DND-41 (cell line): ENCODE measurements at regions not wholly inside any gene's neighbourhood (a gene's known extent, or its start where the extent isn't known, plus 50 kb on each side); places are given as distances from the start of the nearest gene placed in this dataset.

Source experiments
- ATAC-seq: fragments of 200-7000 bp; cut with Tn5 transposase; 3 replicates; pipeline ENCODE4 v1.9.1; 2021; ENCODE audit warnings: low read depth; ENCODE audit not compliant: insufficient read depth
- DNase-seq: peaks from one replicate; pipeline ENCODE4 v3.0.0-alpha.2; 2020
- H2AFZ ChIP-seq: 2 replicates; pipeline ENCODE4 v1.6.0; 2012; ENCODE audit warnings: low read depth, low read length
- H3K27ac ChIP-seq: 2 replicates; pipeline ENCODE4 v1.5.1; 2012; ENCODE audit warnings: low read length, inconsistent platforms
- H3K27me3 ChIP-seq: fragments of 200-600 bp; sonication (generic); 2 replicates; pipeline ENCODE4 v1.6.0; 2012; ENCODE audit warnings: low read length, mild to moderate bottlenecking, inconsistent platforms; ENCODE audit not compliant: insufficient read depth, poor library complexity
- H3K36me3 ChIP-seq: 2 replicates; pipeline ENCODE4 v1.5.1; 2012; ENCODE audit warnings: low read length, inconsistent platforms; ENCODE audit not compliant: insufficient read depth
- H3K4me1 ChIP-seq: 2 replicates; pipeline ENCODE4 v1.5.1; 2012; ENCODE audit warnings: mild to moderate bottlenecking, low read length; ENCODE audit not compliant: insufficient read depth
- H3K4me2 ChIP-seq: 2 replicates; pipeline ENCODE4 v1.6.0; 2012; ENCODE audit warnings: mild to moderate bottlenecking, moderate library complexity, low read length, inconsistent platforms; ENCODE audit not compliant: insufficient read depth
- H3K4me3 ChIP-seq, 2 experiments: fragments of 200-600 bp in 1 of 2; shearing (Covaris generic) in 1 of 2; 2 replicates each; pipeline ENCODE4 v1.5.1; 2012 to 2016; ENCODE audit warnings: inconsistent platforms in 2 of 2, low read length in 2 of 2, mild to moderate bottlenecking in 2 of 2, low read depth in 1 of 2, moderate library complexity in 1 of 2
- H3K79me2 ChIP-seq: 2 replicates; pipeline ENCODE4 v1.6.0; 2012; ENCODE audit warnings: low read length, inconsistent platforms; ENCODE audit not compliant: insufficient read depth
- H3K9ac ChIP-seq: 2 replicates; pipeline ENCODE4 v1.6.0; 2012; ENCODE audit warnings: low read depth, mild to moderate bottlenecking, inconsistent platforms, low read length, moderate library complexity
- H3K9me3 ChIP-seq: 2 replicates; pipeline ENCODE4 v1.5.1; 2012; ENCODE audit warnings: low read length, moderate library complexity, mild to moderate bottlenecking, inconsistent platforms; ENCODE audit not compliant: insufficient read depth, severe bottlenecking
- H4K20me1 ChIP-seq: 2 replicates; pipeline ENCODE4 v1.6.0; 2012; ENCODE audit warnings: low read length; ENCODE audit not compliant: insufficient read depth
- CTCF ChIP-seq: IDR thresholded peaks from 2 replicates; pipeline ENCODE4 v1.5.1; 2012; ENCODE audit warnings: borderline replicate concordance, low read length, moderate library complexity, mild to moderate bottlenecking; ENCODE audit not compliant: poor library complexity, severe bottlenecking; ENCODE audit errors: extremely low read depth
- EZH2 ChIP-seq: IDR thresholded peaks from 3 replicates; pipeline ENCODE4 v1.6.1; 2012; ENCODE audit warnings: borderline replicate concordance, low read depth, mild to moderate bottlenecking, moderate library complexity, low read length, inconsistent platforms; ENCODE audit not compliant: severe bottlenecking

- peaks cover 19% of the 10 kb centered on the region for H3K27me3 ChIP-seq
- H3K79me2 ChIP-seq: no peaks in the 10 kb centered on the region
- no peak overlapping the region for H3K4me2 ChIP-seq
- no peaks in the 10 kb centered on the region for H4K20me1 ChIP-seq
- H3K4me1 ChIP-seq: no peaks in the 10 kb centered on the region
- no peak overlapping the region for H3K9ac ChIP-seq
- no peak overlapping the region for H3K4me3 ChIP-seq
- H3K36me3 ChIP-seq: no peaks in the 10 kb centered on the region
- no peaks in the 10 kb centered on the region for H3K9me3 ChIP-seq
- H2AFZ ChIP-seq: no peak overlapping the region
- H3K27ac ChIP-seq: no peak overlapping the region
- ATAC-seq (no peak), DNase-seq (no peak)
- TF ChIP-seq EZH2 (no peak), CTCF (no peak)
Measured at GRCh38 chr16:73190256-73190655, 142.3 kb upstream of the ZFHX3 start.

GRCh38 chr16:73189136-73189535 is 141.2 kb upstream of the ZFHX3 start:
- no peaks in the 10 kb centered on the region for H3K4me1 ChIP-seq
- H2AFZ ChIP-seq: no peak overlapping the region
- no peak overlapping the region for H3K4me3 ChIP-seq
- DNase-seq (no peak), ATAC-seq (no peak)
- no peaks in the 10 kb centered on the region for H3K9me3 ChIP-seq
- peaks cover 20% of the 10 kb centered on the region for H3K27me3 ChIP-seq
- H3K9ac ChIP-seq: no peak overlapping the region
- H3K36me3 ChIP-seq: no peaks in the 10 kb centered on the region
- no peak overlapping the region for H3K4me2 ChIP-seq
- no peak for TF ChIP-seq CTCF
- no peak for TF ChIP-seq EZH2
- no peak overlapping the region for H3K27ac ChIP-seq
- no peaks in the 10 kb centered on the region for H4K20me1 ChIP-seq
- H3K79me2 ChIP-seq: no peaks in the 10 kb centered on the region

GRCh38 chr16:73186752-73187601 is 139.0 kb upstream of the ZFHX3 start:
- DNase-seq (no peak), ATAC-seq (no peak)
- Histone ChIP-seq H3K79me2 (no peaks in the 10 kb centered on the region), H3K27me3 (peaks cover 14% of the 10 kb centered on the region), H3K4me3 (no peak overlapping the region), H4K20me1 (no peaks in the 10 kb centered on the region), H3K4me1 (no peaks in the 10 kb centered on the region), H2AFZ (no peak overlapping the region), H3K9ac (no peak overlapping the region), H3K36me3 (no peaks in the 10 kb centered on the region), H3K27ac (no peak overlapping the region), H3K9me3 (no peaks in the 10 kb centered on the region), H3K4me2 (no peak overlapping the region)
- TF ChIP-seq EZH2 (no peak), CTCF (no peak)
